Activated CD4-positive, CD25-positive, alpha-beta regulatory T cell (primary cell): ENCODE measurements at regions not wholly inside any gene's neighbourhood (a gene's known extent, or its start where the extent isn't known, plus 50 kb on each side); places are given as distances from the start of the nearest gene placed in this dataset.
A peak's percentile ranks its signal among the peaks of the same experiment; 100 is the strongest.

Experiments
- DNase-seq, 4 experiments: peaks; one replicate each; lab custom pipeline; 2025; lab: John Stamatoyannopoulos, UW

GRCh38 chr12:124458220-124458991, 109.0 kb downstream of the NCOR2 start:
- DNase-seq: no peak

- DNase-seq: peak in 1 of 4 experiments; percentile 15
Observed at GRCh38 chr12:124457287-124458219, 109.9 kb downstream of the NCOR2 start.

DNA sequence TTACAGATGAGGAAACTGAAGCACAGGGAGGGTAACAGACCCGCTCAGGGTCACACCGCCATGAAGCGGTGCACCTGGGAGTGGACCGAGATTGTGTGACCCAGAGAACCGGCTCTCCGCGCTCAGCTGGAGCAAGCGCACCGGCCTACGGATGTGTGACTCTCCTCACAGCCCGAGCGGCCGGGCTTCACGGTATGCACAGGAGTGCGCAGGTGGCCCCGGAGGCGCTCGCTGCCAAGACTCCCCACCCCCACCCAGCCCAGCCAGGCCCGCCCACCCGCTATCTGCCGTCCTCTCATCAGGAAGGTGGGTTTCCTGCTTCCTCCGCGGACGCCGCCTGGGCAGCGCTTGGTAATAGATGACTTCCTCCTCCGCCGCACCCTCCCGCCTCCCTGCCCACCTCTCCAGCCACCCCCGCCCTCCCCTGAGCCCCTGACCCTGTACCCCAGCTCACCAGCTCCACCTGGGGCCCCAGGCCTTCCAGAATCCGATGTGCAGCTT, 110.7 kb downstream of the NCOR2 start:
- DNase-seq: peak in 2 of 4 experiments; percentile 33 to 37

DNA sequence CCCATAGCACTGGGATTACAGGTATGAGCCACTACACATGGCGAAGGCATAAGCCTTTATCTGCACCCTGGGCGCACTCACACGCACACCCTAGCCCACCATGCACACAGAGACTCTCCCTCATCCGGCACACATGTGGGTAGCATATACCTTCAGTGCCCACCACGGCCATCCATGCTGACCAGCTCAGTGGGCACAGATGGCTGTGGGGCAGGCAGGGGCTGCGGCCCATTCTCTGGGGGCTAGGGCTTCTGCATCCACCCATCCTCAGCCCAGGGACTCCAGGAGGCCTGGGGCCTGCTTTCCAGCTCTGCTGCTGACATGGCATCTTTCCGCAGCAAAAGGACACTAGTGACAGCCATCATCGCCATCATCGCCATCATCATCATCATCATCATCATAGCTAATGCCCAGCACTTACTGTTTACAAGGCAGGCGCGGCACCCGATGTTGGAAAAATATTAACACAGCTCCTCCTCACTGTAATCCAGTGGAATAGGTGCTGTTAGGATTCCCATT, 111.2 kb downstream of the NCOR2 start:
- no peak for DNase-seq

GRCh38 chr12:124455336-124455735, 112.1 kb downstream of the NCOR2 start:
- DNase-seq: no peak

GRCh38 chr12:124454735-124455134, 112.7 kb downstream of the NCOR2 start:
- DNase-seq: no peak

- DNase-seq: no peak
Observed at GRCh38 chr12:124454352-124454725, 113.1 kb downstream of the NCOR2 start.

DNA sequence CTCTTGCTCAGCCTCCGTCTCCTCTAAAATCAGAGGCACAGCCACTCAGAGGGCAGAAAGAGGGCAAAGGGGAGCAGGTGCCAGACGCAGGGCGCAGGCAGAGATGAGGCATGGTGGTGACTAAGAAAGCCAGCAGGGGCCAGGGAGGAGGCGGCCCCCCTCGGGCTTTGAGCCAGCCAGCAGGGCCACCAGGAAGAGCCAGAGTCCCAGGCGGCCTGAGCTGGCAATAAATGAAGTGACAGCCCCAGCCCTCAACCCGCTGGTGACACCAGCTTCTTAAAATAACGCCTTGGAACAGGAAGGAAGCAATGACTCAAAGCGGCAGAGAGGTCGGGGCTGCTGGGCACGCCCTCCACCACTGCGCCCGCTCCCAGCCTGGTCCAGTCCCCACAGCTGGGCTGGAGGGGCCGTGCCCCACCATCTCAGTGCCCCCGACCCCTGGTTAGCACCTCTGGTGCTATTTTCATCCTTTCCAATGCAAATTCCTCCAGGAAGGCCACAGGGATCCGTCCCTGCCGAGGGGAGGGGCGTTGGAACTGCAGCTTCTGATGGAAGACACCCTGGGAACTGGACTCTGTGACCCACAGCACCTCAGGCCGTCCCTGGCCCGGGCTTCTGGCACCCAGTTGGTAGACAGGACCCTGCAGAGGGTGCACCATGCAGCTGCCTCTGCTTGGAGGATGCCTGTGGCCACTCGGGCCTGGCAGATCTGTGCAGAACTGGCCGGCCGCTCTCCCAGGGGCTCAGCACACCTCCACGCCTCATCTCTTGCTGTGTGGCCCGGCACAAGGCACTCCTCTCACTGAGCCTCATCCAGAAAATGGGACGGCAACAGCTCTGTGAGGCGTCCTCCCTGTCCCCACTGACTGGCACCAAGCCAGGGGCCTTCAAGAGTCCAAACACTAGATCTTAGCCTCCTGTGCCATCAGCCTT, 113.7 kb downstream of the NCOR2 start:
- peak; percentile 48 to 66 (median 56) for DNase-seq

GRCh38 chr12:124452576-124453331, 114.7 kb downstream of the NCOR2 start:
- no peak for DNase-seq

DNA sequence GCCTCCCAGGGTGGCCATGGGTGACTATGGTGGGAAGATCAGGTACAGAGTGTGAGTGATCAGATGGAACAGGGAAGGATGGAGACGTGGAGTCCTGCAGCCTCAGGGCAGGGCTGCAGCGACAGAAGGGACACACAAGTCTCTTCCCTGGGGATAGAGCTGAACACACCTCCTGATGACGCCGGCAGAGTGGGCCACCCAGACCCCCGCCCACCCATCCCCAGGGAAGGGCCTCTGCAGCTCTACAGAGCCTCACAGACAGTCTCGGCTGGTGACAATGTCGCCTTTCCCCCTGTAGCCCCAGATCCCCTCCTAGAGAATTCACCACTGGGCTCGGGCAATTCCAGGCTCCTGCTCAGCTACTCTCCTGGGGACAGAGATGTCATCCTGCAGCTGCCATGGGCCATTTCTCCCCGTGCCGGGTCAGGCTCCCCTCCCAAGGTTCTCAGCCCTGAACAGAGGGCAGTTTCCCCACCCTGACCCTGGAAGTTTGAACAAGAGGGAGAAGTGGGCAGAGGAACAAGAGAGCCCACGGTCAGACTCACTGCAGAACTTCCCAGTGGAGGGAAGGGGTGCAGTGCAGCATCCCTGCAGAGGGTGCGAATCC, 115.7 kb downstream of the NCOR2 start:
- DNase-seq: no peak

DNA sequence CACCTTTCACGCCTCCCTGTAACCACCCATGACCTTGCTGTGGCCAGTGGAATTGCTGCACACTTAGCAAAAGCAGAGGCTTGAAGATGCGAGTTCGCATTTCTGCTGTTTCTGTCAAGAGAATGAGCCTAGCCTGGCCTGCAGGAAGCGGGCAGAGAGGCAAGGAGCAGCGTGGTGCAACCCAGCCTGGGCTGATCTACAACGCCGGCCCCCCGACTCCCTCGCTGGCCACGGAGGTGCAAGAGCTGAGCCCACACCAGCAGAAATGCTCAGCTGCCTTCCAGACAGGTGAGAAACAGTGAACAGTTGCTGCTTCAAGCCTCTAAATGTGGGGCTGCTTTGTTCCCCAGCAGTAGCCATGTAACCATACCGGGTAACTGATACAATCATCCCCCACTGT, 116.4 kb downstream of the NCOR2 start:
- DNase-seq: no peak

DNA sequence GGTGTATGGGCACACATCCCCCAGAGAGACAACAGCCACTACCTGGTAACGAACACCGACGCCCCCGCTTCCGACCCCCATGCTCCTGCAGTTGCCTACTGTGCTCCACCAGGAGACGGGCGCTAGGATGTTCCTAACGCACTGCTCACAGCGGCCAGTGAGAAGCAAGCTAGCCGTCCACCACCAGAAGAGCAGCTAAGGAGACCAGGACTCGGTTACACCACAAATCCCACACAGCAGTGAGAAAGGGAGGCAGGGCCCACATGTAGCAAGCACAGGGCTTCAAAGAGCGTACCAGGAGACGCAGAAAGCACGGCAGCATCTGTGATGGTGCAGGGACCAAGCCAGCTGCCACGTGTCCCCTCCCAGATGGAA, 117.0 kb downstream of the NCOR2 start:
- no peak for DNase-seq

DNA sequence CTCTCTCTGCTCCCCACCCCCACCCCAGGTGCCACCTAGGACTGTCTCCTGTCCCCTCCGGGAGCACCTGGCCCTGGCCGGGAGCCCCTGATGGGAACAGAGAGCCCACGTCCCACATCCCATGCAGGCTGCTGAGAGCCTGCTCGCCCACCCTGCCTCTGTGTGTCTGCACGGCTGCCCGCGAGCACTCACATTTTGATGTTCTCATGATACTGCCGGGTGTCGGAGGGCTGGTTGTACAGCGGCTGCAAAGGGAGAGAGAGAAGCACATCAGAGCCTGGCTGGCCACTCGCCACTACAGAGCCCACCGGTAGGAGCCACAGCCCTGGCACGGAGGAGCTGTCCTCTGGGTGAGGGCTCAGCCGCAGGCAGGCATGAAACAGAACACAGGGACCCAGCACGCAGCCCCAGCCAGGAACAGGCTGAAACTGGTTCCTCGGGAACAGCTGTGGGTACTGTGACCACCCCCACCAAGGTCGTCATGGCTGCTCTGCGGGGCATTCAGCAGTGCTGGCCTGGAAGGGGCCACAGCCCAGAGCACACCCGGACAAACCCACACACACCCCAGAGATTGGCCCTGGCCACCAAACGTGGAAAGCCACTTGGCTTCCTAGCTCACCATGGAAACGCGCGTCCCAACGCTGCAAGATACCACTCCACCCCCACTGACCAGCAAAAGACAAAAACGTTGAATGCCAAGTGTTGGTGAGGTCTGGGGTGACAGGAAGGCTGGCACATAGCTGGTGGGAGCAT, 117.6 kb downstream of the NCOR2 start:
- DNase-seq: no peak

DNA sequence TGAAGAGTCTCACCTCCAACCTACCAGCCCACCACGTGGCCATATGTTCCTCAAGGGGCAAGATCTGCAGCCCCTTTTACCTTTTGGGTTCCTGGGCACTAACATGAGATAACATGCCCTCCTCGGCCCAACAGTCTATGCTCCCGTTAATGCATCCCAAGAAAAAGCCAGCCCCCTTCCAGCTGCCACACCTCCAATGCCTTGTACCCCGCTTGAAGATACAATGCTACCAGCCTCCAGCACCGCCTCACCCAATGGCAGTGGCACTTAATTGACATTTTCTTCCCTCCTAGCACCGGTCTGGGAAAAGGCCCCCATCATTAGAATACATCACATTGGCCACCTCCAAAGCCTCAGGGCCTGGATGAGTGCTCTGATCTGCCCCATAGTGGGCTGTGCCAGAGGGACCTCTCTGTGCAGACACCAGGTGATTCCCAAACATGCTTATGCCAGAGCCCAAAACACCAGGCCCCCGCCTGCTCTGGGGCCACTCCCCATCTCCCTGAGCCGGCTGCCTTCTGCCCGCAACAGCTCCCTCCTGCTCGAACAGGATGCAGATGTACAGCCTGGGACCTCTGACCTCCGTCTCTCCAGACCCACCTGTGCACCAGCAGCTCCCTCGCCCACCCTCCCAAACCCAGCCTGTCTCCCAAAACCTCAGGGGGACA, 118.3 kb downstream of the NCOR2 start:
- DNase-seq: no peak

DNA sequence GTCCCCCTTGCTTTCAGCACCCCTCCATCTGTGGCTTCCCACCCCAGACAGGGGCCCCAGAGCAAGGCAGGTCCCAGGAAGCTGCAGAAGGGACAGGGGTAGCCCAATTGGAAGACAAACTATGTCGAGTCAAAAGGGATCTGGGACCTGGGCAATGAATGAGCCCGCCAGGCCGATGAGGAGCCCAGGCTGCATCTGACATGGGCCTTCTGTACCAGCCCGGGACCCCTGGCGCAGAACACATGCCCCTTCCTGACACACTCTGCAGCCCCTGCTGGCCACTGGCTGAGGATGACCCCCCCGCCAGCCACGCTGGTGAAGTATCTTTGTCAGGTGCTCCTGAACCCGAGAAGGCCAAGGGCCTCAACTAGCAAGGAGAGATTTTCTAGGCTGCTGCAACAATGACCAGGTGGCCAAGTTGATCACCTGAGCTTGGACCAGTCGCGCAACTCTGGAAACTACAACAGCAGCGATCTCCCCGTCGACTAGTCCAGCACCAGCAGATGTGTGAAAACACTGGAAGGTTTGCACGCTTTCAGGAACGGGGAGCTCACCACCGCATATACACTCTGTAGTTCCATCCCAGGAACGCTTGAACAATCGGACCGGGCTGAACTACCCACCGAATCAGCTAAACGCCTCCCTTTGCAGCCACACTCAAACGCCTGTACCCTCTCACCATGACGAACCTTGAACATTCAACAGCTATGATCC, 119.0 kb downstream of the NCOR2 start:
- no peak for DNase-seq

- no peak for DNase-seq
Observed at GRCh38 chr12:124446364-124446763, 121.0 kb downstream of the NCOR2 start.

GRCh38 chr12:124445826-124446225, 121.6 kb downstream of the NCOR2 start:
- DNase-seq: no peak

- DNase-seq: no peak
Observed at GRCh38 chr12:124445121-124445718, 122.2 kb downstream of the NCOR2 start.
